HK-2 (cell line): ENCODE measurements at regions not wholly inside any gene's neighbourhood (a gene's known extent, or its start where the extent isn't known, plus 50 kb on each side); places are given as distances from the start of the nearest gene placed in this dataset.

Experiments
- DNase-seq: peaks from one replicate; pipeline ENCODE4 v3.0.0-alpha.2; 2018; ENCODE audit not compliant: unreplicated experiment

DNA sequence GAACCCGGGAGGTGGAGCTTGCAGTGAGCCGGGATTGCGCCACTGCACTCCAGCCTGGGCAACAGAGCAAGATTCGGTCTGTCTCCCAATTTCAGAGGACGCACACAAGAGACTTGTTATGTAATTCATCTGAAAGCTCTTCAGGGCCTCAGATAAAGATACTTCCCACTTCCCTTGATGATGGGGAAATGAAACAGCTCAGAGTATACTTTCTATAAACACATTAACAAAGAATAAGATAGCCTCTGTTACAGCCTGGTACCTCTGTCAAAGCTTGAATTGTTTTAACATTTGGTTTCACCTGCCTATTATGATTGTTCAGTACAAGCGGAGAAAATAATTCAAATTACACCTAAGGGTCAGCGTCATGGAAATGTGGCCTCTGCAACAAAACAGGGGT is 622.9 kb upstream of the ADGRL4 start:
- no peak for DNase-seq

DNA sequence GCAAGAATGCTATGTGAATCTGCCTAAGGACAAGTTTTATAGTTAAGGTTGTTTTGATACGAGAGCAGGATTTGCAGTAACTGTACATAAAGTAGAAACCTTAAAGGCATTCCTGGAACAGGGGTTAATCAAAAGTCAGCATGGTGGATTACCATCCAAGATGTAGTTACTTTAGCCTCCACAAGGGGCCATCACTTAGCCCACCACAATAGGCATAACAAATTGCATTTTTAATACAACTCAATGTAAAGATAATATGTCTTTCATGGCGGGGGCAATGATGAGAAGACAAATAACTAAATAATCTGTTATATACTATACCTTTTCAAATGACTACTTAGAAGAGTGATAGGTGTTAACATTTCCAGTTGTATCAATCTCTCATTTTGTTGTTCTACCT is 611.2 kb upstream of the ADGRL4 start:
- DNase-seq = no peak

DNA sequence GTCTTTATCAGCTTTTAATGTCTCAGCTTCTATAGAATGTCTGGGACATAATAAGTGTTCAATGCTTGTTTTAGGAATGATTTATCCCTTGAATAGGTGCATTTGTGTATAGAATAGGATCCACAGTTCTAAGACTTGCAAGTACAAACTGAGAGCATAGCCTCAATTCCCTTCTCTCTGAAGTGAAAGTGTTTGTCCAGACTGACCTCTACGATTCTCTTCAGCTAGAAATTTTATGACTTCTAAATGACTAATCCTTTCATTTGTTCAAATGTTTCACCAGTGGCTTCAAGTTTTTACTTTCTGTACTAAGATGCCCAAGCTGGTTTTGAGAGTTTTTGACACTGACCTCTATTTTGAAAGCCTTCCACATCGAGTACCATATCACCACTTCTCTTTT is 608.2 kb upstream of the ADGRL4 start:
- no peak for DNase-seq

DNA sequence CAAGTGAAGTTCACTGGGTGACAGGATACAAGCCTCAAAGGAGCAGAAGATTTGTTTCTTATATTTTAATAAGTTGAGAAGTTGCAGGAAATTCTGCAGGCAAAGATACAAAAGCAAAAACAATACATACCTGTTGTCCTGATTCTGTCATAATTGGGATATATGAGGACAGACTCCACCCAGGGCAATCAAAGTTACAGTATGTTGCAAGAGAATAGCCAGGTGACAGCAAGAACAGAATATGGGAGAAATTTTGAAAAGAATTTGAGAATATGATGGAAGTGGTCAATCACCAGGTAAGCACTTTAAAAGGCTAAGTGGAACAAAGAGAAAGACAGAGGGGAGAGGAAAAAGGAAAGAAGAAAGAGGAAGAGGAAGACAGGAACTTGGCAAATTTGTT is 607.6 kb upstream of the ADGRL4 start:
- no peak for DNase-seq

DNA sequence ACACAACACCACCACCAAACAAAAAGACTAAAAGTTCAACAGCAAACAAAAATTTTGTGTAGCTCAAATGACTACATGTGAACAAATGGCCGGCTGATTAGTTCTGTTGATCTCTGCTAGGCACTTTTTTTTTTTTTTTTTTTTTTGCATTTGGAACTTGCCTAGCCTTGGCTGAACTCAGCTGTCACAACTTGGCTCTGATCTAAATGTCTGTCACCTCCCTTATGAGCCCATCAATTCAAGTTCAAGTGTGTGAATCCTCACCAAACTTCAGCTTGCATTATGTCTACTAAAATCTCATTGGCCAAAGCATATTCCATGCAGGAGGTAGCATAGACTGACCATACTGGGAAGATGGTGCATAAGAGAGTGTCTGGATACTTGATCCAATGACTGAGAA is 606.5 kb upstream of the ADGRL4 start:
- DNase-seq = no peak

DNA sequence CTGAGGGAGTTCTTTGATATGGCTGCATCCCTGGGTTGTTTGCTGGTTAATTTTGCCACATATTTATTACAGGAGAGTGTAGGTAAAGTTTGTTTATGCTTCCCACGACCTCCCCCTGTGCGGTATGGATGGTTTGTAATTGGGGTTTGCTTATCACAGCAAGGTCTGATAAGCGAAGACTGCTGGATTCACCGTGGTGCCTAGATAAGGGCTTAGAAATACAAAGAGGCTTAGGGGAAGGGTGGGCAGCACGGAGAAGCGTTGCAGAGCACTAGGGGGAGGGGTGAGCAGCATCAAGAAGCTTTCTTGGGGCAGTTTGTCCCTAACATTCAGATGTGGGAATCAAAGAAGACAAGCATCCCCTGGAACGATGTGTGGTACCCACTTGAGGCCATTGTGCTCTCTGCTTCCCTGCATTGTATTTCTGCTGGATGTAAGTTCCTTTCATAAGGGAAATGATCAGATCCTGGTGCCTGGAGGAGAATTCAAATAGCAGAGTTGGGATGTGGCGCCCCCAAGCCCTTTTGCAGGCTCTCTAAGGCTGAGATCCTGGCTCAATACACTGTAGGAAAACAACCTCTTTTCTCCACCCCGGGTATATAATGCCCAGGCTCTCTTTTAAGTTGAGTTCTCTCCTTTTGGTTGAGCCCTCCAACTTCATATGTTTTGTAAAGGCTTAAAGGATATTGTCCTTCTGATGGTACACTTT is 598.1 kb upstream of the ADGRL4 start:
- no peak for DNase-seq

DNA sequence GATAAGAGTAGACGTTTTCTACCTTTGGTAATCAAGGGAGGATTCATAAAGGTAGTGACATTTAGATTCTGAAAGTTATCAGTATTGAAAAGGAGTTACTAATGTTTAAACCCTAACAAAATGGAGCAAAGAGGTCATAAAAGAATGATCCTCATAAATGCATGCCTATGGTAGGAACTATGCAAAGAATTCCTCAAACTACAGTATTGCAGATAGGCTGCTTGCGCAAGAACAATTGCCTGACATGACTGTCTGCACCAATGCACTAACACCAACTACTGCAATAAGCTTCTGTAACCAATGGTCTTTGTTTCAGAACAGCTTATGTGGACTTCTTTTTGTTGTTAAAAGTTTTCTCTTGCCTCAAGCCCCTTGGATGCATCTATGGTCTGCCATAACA is 597.3 kb upstream of the ADGRL4 start:
- no peak for DNase-seq

DNA sequence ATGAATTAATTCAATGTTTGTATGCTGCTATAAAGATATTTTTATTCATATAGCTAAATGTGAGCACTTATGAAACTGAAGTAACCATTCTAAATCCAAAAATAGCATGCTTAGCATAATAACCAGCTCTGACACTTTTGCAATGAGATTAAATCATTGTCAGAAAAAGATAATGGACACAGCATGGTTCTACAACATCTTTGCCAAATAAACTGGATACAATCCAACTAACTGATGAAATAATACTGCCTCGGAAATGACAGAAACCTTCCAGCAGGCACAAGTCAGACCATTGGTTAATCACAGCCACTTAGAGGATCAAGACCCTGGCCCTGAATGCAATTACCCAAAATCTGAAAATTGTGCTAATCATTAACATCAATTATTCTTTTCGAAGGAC is 592.7 kb upstream of the ADGRL4 start:
- DNase-seq = no peak

DNA sequence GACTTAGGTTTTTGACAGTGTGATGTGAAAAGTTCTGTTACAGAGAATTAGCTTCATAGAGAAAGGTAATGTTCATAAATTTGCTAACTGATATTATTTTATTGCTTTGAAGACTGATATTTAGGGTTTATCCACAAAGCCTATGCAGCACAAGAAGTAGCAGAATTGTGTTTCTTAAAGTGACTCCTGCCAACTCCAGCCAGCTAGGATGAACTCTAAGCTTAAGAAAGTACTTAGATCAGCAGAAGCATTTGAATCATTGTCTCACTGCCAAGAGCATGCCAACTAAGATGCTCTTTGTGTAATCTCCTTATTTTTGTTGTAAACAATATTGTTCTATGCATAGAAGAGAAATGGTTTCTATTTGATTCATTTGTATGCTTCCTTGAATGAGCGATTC is 589.4 kb upstream of the ADGRL4 start:
- no peak for DNase-seq

DNA sequence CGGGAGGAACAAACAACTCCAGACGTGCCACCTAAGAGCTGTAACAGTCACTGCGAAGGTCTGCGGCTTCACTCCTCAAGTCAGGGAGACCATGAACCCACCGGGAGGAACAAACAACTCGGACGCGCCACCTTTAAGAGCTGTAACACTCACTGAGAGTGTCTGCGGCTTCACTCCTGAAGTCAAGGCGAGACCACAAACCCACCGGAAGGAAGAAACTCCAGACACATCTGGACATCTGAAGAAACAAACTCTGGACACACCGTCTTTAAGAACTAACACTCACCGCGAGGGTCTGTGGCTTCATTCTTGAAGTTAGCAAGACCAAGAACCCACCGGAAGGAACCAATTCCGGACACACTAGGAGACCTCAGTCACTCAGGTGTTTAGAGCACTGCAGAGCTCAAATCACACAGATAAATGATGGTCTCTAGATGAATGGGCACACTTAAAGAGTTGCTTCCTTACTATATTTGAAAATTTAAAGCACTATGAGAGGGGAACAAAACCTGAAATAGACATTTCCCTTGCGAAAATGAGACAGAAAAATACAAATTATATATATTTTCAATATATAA is 587.7 kb upstream of the ADGRL4 start:
- no peak for DNase-seq

DNA sequence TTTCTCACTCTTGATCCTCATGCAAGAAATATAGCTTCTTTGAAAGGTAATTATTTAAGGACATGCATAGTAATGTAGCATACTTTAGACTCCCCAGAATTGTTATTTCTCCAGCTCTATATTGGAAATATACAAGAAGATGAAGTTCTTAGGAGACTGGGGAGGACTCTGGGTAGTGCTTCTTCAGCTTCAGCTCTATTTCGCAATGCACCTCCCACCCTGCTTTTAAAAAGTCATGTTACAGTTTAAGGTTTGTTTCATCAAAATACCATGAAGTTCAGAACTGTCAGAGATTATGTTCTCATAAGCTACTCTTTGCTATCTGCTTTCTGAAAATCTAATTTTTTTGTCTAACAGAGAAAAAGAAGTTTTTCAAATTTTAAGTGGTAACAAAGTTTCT is 586.2 kb upstream of the ADGRL4 start:
- no peak for DNase-seq

DNA sequence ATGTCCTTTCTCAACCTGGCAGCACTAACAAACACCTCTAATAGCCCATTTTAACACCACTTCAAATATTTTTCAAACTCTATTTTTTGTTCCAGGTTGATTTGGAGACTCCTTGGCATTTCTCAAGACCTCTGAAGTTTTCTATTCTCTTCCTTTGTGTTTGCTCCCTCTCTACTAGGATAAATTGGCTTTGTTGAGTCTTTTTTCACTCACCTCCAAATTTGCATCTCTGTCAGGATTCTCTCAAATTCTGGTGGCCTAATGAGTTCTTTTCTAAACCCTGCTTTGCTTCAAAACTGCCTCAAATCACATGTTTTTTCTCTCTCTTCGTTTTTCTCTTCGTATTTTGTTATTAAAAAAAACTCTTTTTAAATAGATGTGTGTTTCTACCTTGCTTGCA is 582.2 kb upstream of the ADGRL4 start:
- DNase-seq = no peak

DNA sequence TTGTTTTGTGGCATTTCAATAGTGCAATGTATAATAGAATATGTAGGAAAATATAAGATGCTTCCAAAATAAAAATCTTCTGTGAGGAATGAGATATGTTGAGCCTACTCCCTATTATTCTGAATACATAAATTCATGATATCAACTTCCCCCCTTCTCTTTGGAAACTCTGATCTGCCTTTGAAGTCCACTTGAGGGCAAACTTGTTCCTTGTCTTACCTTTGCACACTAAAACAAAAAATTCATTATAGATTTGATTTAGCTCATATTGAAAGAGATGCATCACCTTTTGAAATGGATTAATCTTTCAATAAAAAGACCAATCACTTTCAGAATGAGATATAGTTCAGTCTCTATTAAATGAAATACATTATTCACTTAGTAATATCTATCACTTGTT is 580.7 kb upstream of the ADGRL4 start:
- no peak for DNase-seq

DNA sequence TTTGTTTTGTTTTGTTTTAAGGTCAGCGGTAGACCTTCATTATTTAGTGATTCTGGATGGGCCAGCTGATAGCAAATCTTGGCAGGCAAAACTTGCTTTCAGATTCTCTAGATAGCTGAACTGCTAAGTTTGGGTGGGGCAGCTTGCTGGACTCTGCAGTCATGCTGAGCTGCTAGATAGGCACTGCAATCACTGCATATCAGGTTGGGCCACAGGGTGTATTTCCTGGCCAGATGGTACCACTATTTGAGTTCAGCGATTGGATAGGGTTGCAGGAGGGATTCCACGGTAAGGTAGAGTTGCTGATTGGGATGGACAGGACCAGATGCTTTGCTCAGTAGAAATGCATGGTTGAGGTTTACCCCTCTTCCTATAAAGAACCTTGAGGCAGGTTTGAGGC is 579.3 kb upstream of the ADGRL4 start:
- no peak for DNase-seq

DNA sequence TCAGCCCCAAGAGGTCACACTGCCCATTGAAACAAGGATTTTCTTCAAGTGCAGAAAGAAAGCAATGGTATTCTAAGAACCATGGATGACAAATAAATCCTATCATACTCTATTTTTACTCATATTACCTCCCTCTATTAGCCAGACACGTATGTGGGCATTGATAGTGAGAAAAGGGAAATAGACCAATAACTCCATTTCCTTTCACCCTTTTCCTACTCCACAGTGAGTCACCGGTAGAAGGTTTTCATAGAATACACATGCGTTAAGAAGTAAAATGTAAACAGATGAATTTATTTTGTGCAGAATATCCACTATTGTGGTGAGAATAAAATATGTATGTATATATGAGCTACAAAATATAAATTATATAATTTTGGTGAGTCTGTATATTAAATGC is 568.9 kb upstream of the ADGRL4 start:
- no peak for DNase-seq

DNA sequence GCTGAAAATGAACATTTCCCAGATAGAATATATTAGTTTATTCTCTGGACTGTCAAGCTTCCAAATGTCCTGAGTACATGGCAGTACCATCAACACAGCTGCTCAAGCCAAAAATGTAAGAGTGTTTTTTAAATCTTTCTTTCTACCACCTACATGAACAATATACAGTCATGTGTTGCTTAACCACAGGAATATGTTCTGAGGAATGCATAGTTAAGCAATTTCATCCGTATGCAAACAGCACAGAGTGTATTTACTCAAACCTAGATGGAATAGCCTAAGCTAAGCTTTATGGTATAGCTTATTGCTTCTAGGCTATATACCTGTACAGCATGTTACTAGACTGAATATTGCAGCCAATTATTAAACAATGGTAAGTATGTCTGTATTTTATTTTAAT is 561.9 kb upstream of the ADGRL4 start:
- no peak for DNase-seq

DNA sequence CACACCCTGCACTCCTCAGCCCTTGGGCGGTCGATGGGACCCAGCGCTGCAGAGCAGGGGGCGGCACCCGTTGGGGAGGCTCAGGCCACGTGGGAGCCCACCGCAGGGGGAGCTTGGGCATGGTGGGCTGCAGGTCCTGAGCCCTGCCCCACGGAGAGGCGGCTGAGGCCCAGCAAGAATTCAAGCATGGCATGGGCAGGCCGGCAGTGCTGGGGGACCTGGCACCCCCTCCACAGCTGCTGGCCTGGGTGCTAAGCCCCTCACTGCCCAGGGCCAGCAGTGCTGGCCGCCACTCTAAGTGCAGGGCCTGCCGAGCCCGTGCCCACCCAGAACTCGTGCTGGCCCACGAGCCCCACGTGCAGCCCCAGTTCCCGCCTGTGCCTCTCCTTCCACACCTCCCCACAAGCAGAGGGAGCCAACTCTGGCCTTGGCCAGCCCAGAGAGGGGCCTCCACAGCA is 555.0 kb upstream of the ADGRL4 start:
- DNase-seq = no peak

DNA sequence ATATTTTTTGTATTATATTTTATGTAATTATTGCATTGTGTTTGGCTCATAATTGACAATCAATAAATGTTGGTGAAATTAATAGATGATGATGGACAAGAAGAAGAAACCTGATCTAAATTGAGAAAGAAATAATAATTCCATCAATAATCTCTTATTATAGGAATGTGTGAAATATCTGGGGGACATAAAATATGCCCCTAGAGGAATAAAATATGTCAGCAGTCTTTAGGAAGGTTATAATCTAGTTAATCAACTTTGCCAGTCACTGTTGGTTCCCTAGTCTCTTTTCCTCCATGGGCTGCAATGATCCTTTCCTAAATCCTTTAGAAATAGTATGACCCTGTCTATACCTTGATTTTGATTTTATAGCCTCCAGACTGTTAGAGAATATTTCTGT is 549.7 kb upstream of the ADGRL4 start:
- DNase-seq = no peak

DNA sequence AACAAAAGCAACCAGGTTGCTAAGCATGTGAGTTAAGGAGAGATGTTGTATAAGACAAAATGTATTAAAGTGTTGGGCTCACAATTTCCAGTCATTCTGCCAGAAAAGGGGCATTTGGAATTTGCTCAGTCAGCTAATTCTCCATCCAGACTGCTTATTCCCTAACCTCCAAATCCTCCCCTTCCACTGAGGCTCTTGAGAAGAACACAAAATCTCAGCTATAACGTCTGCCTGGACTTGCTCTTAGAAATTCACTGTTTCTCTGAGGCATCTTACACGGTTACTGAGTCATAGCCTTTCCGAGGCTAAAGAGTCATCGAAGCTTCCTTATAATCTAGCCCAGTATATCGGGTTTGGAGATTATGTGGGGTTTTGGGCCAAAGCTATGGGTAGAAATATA is 548.2 kb upstream of the ADGRL4 start:
- DNase-seq = no peak

DNA sequence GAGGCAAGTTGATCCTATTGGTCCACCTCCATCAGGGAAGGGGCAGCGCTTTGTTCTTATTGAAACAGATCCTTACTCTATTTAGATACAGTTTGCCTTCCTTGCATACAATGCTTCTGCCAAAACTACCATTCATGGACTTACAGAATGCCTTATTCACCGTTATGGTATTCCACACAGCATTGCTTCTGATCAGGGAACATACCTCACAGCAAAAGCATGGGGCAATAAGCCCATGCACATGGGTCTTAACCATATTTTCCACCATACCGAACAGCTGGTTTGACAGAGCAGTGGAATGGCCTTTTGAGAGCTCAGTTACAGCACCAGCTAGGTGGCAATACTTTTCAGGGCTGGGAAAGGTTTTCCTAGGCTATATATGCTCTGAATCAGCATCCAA is 544.8 kb upstream of the ADGRL4 start:
- no peak for DNase-seq

DNA sequence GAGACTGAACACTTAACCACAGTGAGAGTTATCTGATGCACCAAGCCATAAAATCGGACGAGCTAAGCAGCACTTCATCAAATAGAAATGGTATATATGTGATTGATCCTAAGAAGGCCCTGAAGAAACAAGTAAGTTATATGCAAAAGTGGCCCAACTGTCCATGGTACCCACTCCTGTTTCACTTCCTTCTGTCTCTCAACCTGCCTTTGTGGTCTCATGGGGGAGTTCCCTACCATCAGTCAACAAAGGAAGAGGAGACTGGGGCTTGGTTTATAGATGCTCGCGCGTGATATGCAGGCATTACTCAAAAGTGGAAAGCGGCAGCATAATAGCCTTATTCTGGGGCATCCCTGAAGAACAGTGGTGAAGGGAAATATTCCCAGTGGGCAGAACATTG is 543.9 kb upstream of the ADGRL4 start:
- no peak for DNase-seq

DNA sequence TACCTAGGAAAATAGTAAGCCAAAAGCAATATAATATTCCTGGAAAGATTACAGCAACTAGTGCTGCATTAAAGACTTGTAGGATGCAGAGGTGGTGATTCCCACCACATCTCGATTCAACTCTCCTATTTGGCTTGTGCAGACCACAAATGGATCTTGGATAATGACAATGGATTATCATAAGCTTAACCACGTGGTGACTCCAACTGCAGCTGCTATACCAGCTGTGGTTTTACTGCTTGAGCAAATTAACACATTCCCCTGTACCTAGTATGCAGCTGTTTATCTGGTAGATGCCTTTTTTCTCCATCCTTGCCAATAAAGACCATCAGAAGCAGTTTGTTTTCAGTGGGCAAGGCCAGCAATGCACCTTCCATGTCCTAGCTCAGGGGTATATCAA is 542.7 kb upstream of the ADGRL4 start:
- DNase-seq = no peak

DNA sequence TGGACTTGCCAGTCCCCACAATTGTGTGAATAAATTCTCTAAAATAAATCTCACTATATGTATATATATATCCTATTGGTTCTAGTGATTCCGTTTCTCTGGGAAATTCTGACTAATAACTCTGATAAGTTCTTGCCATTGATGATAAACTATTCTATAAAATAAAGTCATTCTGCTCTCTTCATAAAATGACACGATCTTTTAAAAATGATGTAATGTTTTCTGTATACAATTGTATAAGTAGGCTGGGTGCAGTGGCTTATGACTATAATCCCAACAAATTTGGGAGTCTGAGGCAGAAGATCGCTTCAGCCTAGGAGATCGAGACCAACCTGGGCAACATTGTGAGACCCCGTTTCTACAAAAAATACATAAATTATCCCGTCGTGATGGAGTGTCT is 541.0 kb upstream of the ADGRL4 start:
- no peak for DNase-seq

DNA sequence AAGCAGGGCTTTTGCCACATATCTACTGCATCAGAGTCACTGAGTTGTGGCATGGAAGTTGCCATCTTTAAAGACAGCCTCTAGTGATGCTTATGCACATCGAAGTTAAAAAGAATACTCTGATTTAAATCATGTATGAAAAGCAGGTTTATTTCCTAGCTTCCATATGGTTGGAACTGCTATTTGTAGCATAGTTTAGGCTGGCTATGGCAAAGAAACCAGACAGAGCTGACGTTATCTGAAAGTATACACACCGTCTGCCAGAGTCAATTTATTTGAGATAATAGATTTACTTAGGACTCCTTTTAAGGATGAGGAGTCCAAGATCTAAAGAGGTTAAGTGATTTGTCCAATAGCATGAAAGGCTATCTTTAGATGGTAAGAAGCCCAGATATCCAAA is 536.9 kb upstream of the ADGRL4 start:
- no peak for DNase-seq
